GM12878 (cell line): ENCODE measurements at regions not wholly inside any gene's neighbourhood (a gene's known extent, or its start where the extent isn't known, plus 50 kb on each side); places are given as distances from the start of the nearest gene placed in this dataset.

ENCODE experiments used
- CHD1 ChIP-seq: IDR thresholded peaks from 2 replicates; pipeline ENCODE4 v1.6.1; 2012; ENCODE audit warnings: low read depth, low read length, improper control_type of control experiment
- CTCF ChIP-seq, 3 experiments: IDR thresholded peaks in 2 of 3; conservative IDR thresholded peaks in 1 of 3; 2 replicates each; pipeline ENCODE4 v1.5.1; 2011; ENCODE audit warnings: low read depth in 3 of 3, low read length in 3 of 3, mild to moderate bottlenecking in 3 of 3, control low read depth in 2 of 3, moderate library complexity in 2 of 3, inconsistent platforms in 1 of 3, mixed read lengths in 1 of 3; ENCODE audit not compliant: control insufficient read depth in 2 of 3, insufficient read depth in 1 of 3; ENCODE audit errors: extremely low read depth in 1 of 3
- EGR1 ChIP-seq, 2 experiments: IDR thresholded peaks; 1 replicate in 1 of 2; 2 replicates in 1 of 2; pipeline ENCODE4 v1.6.1; 2011 to 2012; ENCODE audit warnings: low read depth in 2 of 2, low read length in 2 of 2, borderline replicate concordance in 1 of 2, mild to moderate bottlenecking in 1 of 2, moderate library complexity in 1 of 2
- EP300 ChIP-seq, 2 experiments: fragments of 150-350 bp in 1 of 2; IDR thresholded peaks; 2 replicates each; pipeline ENCODE4 v1.6.1; 2011 to 2012; ENCODE audit warnings: low read depth in 2 of 2, low read length in 2 of 2, borderline replicate concordance in 1 of 2, improper control_type of control experiment in 1 of 2, inconsistent platforms in 1 of 2; ENCODE audit not compliant: control insufficient read depth in 1 of 2
- HDAC6 ChIP-seq: fragments of 200-600 bp; sonication (generic); IDR thresholded peaks from one replicate; pipeline ENCODE4 v1.8.0; 2017; ENCODE audit warnings: antibody characterized with exemption; ENCODE audit not compliant: unreplicated experiment
- MAX ChIP-seq: IDR thresholded peaks from 2 replicates; pipeline ENCODE4 v1.6.1; 2012; ENCODE audit warnings: low read depth, low read length, improper control_type of control experiment
- NRF1 ChIP-seq: conservative IDR thresholded peaks from 2 replicates; pipeline ENCODE4 v1.6.1; 2011; ENCODE audit warnings: mild to moderate bottlenecking, low read depth, low read length, improper control_type of control experiment
- POLR2A ChIP-seq: IDR thresholded peaks from 2 replicates; pipeline ENCODE4 v1.6.1; 2011; ENCODE audit warnings: low read depth, mild to moderate bottlenecking, low read length
- TAF1 ChIP-seq: IDR thresholded peaks from 2 replicates; pipeline ENCODE4 v1.6.1; 2011; ENCODE audit warnings: mild to moderate bottlenecking, low read depth, low read length, borderline replicate concordance
- USF2 ChIP-seq: IDR thresholded peaks from 2 replicates; pipeline ENCODE4 v1.6.1; 2011; ENCODE audit warnings: low read depth, low read length, improper control_type of control experiment, borderline replicate concordance
- ZNF24 ChIP-seq: fragments of 450-650 bp; IDR thresholded peaks from 2 replicates; pipeline ENCODE4 v1.6.1; 2017; ENCODE audit warnings: antibody characterized with exemption, mild to moderate bottlenecking

- TF ChIP-seq TAF1 = no peak
- TF ChIP-seq HDAC6 = no peak
- no peak for TF ChIP-seq CHD1
- no peak for TF ChIP-seq USF2
- no peak for TF ChIP-seq POLR2A
- TF ChIP-seq NRF1 = no peak
- TF ChIP-seq CTCF (IDR thresholded peaks at IDR 0.05 in 2 of 3, conservative IDR thresholded peaks at IDR 0.05 in 1 of 3; ENCODE audit: control insufficient read depth in 2 of 3, extremely low read depth in 1 of 3, insufficient read depth in 1 of 3, low read depth in 3 of 3, low read length in 3 of 3) = no peak
- TF ChIP-seq EGR1 (IDR thresholded peaks at IDR 0.05; ENCODE audit: borderline replicate concordance in 1 of 2, low read depth in 2 of 2, low read length in 2 of 2) = no peak
- no peak for TF ChIP-seq EP300 (IDR thresholded peaks at IDR 0.05; ENCODE audit: borderline replicate concordance in 1 of 2, control insufficient read depth in 1 of 2, low read depth in 2 of 2, low read length in 2 of 2)
- TF ChIP-seq MAX = no peak
- no peak for TF ChIP-seq ZNF24
Measured at GRCh38 chr3:72391659-72392058, 456.6 kb downstream of the SHQ1 start.
